GM12874 (cell line): ENCODE measurements at regions not wholly inside any gene's neighbourhood (a gene's known extent, or its start where the extent isn't known, plus 50 kb on each side); places are given as distances from the start of the nearest gene placed in this dataset.

Source experiments
- CTCF ChIP-seq: IDR thresholded peaks from 2 replicates; pipeline ENCODE4 v1.5.1; 2011; ENCODE audit warnings: low read depth, mild to moderate bottlenecking, control low read depth, low read length, moderate library complexity; ENCODE audit not compliant: insufficient read depth

GRCh38 chr14:23876160-23876750, 77.3 kb upstream of the DHRS4 start:
- no peak for TF ChIP-seq CTCF

GRCh38 chr14:23877111-23877510, 76.5 kb upstream of the DHRS4 start:
- TF ChIP-seq CTCF: no peak

GRCh38 chr14:23877538-23878180, 75.9 kb upstream of the DHRS4 start:
- no peak for TF ChIP-seq CTCF

GRCh38 chr14:23881282-23881681, 72.3 kb upstream of the DHRS4 start:
- no peak for TF ChIP-seq CTCF

- no peak for TF ChIP-seq CTCF
Measured at GRCh38 chr14:23883684-23884540, 69.7 kb upstream of the DHRS4 start.

GRCh38 chr14:23884541-23884904, 69.0 kb upstream of the DHRS4 start:
- no peak for TF ChIP-seq CTCF

GRCh38 chr14:23887536-23887935, 66.0 kb upstream of the DHRS4 start:
- TF ChIP-seq CTCF: no peak
